ENCODE measurements at regions not wholly inside any gene's neighbourhood (a gene's known extent, or its start where the extent isn't known, plus 50 kb on each side); places are given as distances from the start of the nearest gene placed in this dataset.

- TF ChIP-seq, protein P1, sequence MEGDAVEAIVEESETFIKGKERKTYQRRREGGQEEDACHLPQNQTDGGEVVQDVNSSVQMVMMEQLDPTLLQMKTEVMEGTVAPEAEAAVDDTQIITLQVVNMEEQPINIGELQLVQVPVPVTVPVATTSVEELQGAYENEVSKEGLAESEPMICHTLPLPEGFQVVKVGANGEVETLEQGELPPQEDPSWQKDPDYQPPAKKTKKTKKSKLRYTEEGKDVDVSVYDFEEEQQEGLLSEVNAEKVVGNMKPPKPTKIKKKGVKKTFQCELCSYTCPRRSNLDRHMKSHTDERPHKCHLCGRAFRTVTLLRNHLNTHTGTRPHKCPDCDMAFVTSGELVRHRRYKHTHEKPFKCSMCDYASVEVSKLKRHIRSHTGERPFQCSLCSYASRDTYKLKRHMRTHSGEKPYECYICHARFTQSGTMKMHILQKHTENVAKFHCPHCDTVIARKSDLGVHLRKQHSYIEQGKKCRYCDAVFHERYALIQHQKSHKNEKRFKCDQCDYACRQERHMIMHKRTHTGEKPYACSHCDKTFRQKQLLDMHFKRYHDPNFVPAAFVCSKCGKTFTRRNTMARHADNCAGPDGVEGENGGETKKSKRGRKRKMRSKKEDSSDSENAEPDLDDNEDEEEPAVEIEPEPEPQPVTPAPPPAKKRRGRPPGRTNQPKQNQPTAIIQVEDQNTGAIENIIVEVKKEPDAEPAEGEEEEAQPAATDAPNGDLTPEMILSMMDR (IDR thresholded peaks at IDR 0.05) = no peak
- no peak for TF ChIP-seq POLR2AphosphoS5 (IDR thresholded peaks at IDR 0.05)
- TF ChIP-seq EP300 (IDR thresholded peaks at IDR 0.05) = no peak
- no peak for TF ChIP-seq POLR2A (IDR thresholded peaks at IDR 0.05)
Measured at GRCh38 chr6:98747273-98747672, 87.1 kb upstream of the POU3F2 start.

Data from sigmoid colon (tissue), 4 donors.